ENCODE measurements at regions not wholly inside any gene's neighbourhood (a gene's known extent, or its start where the extent isn't known, plus 50 kb on each side); places are given as distances from the start of the nearest gene placed in this dataset.
"Not testable (repeated sequence)": the region's sequence is repeated elsewhere in the genome, so short reads cannot be mapped to it uniquely, and the experiment has no call there.

DNA sequence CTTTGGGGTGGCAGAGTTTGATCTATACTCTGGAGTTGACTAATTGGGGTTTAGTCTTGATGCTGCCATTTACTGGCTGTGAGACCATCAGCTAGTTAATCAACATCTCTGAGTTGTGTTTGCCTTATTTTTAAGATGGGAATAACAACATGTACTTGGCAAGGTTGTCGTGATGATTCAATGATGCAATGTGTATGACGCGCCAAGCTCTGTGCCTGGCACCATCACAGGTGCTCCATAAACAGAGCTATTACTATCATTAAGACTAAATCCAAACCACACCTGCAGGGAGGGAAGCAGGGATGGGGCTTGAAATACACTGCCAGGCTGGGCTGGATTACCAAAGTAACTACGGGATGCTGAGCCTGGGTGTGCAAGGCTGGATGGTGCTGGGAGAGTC lies 60.1 kb upstream of the E2F3 start:
- DNase-seq (ENCODE audit: low spot score) = no peak

DNA sequence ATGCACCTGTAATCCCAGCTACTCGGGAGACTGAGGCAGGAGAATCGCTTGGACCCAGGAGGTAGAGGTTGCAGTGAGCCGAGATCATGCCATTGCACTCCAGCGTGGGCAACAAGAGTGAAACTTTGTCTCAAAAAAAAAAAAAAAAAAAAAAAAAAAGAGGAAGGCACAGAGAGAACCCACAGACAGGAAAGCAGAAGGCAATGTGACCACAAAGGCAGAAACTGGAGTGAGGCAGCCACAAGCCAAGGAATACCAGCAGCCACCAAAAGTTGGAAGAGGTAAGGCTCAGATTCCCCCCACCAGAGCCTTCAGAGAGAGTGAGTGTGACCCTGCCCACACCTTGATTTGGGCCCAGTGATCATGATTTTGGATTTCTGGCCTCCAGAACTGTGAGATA lies 54.7 kb upstream of the E2F3 start:
- not testable (repeated sequence) for DNase-seq (ENCODE audit: low spot score)

DNA sequence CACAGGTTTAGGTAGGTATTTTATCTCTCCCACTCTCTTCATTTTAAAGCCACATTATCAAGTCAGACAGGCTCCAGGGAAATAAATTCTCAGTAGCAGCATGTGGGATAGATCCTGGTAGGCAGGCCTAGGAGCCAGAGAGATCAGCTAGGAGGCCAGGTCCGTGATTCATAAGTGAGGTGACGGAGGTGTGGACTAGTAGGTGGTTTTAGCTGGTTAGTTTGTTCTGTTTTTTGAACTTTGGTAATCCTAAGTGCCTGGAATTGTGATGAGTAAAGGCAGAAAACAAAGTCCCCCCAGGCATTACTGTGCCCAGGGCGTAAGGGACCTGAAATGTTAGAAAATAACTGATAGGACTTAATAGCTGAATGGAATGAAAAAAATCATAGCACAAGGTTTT lies 53.6 kb upstream of the E2F3 start:
- DNase-seq (ENCODE audit: low spot score) = no peak

DNA sequence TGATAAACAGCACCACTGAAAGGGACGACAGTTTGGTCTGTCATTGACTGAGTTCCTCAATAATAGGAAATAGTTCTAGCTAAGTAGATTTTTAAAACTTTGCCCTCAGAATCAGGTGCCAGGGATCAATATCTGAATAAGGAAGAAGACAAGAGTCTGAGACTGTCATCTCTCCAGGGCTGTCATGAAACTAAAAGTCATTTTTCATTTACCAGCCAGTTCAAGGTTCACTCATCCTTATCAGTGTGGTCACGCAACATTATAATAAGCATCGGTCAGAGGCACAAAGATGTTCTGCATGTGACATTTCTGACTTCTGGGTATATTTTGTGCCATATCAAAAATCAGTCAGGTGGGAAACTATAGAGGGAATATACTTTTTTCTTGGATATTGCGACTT lies 52.5 kb upstream of the E2F3 start:
- DNase-seq (ENCODE audit: low spot score) = no peak

DNA sequence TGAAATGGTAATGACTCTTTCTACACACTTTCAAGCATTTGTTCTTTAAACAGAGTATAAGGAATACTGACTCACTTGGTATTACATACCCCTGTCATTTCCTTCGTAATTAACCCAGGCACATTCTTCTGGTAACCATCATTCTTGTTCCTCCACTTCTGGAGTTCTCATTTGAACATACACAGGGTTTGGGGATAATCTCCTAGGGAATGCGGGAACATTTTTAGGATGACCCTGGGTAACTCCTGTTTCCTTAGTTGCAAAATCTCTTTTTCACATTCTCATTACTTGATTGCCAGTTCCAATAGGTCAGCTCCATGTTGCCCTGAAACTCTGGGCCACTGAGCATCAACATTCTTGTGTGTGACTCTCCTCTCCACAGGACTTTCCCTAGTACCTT lies 51.5 kb upstream of the E2F3 start:
- no peak for DNase-seq (ENCODE audit: low spot score)

DNA sequence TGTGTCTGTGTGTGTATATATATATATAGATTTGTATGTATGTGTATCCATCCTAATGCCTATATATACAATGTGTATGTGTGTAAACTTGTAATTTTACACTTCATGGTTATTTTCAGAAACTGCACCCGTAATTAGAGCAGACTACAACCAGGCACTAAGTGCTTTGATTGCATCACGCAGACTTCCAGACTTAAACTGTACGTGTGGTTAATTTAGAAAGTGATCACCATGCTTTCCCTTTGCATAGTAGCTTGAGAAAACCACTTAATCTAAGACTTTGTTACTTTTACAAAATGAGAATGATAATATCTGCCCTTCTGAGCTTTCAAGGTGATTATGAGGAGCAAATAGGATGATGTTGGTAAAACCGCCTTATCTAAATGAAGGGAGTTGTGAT lies 50.1 kb upstream of the E2F3 start:
- DNase-seq (ENCODE audit: low spot score) = no peak
